ENCODE measurements at regions not wholly inside any gene's neighbourhood (a gene's known extent, or its start where the extent isn't known, plus 50 kb on each side); places are given as distances from the start of the nearest gene placed in this dataset.

DNA sequence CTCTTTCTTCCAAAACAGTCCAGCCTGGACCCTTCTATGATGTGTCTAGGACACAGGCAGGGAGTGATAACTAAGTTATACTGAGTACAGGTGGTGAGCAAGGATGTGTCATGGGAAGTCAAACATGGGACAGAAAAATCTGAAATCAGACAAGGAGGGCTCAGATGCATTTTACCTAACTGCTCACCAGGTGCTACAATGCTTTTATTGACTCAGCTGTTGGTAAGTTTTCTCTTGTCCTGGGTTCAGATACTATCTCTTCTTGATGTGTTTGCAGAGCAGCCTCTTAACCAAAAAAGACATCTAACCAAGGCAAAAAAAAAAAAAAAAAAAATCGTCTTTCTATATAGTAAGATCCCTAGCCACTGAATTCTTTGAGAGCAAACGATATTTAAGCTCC lies 378.6 kb downstream of the VPS13C start:
- no peak overlapping the region for H2BK15ac ChIP-seq (ENCODE audit: low read depth, low read length)
- H3K9ac ChIP-seq (ENCODE audit: low read depth, low read length), result no peak overlapping the region
- TF ChIP-seq SMC3 (IDR thresholded peaks at IDR 0.05; ENCODE audit: low read depth, low read length) (no peak), MXI1 (IDR thresholded peaks at IDR 0.05; ENCODE audit: borderline replicate concordance, low read depth, low read length) (no peak), MAFK (IDR thresholded peaks at IDR 0.05; ENCODE audit: low read depth, low read length) (no peak), FOS (IDR thresholded peaks at IDR 0.05; ENCODE audit: low read depth, low read length) (no peak), RAD21 (IDR thresholded peaks at IDR 0.05; ENCODE audit: low read length) (no peak), CHD1 (IDR thresholded peaks at IDR 0.05; ENCODE audit: low read depth, low read length) (no peak), CEBPB (IDR thresholded peaks at IDR 0.05; ENCODE audit: low read depth, low read length) (no peak), POLR2A (IDR thresholded peaks at IDR 0.05; ENCODE audit: low read depth, low read length) (no peak), NFE2L2 (IDR thresholded peaks at IDR 0.05; ENCODE audit: low read depth, low read length) (no peak), RFX5 (IDR thresholded peaks at IDR 0.05; ENCODE audit: low read depth, low read length) (no peak)
- H2AFZ ChIP-seq (replicated peaks; ENCODE audit: low read length, poor library complexity), result no peak overlapping the region
- no peak overlapping the region for H2BK5ac ChIP-seq (ENCODE audit: low read depth, low read length, poor library complexity, severe bottlenecking)
- no peak overlapping the region for H2AK9ac ChIP-seq (replicated peaks; ENCODE audit: low read depth, low read length, poor library complexity)
- no peak overlapping the region for H3K4ac ChIP-seq (ENCODE audit: low read depth, low read length)
- intact Hi-C loops (cut with micrococcal nuclease) (no loop called here), dilution Hi-C loops (cut with HindIII; ENCODE audit: low sequenced_read_pairs, unreplicated experiment) (no loop called here), in situ Hi-C loops (cut with MboI; ENCODE audit: low sequenced_read_pairs) (no loop called here)
- no peak for ATAC-seq (ENCODE audit: low read depth)
- H2BK120ac ChIP-seq (ENCODE audit: low read depth, low read length), result no peak overlapping the region
- no peak overlapping the region for H3K18ac ChIP-seq (ENCODE audit: low read depth, low read length)
- H4K8ac ChIP-seq (ENCODE audit: low read depth in 2 of 2, low read length in 2 of 2), result no peak overlapping the region
- H4K5ac ChIP-seq (ENCODE audit: low read depth, low read length), result no peak overlapping the region
- no peaks in the 10 kb centered on the region for H4K20me1 ChIP-seq (ENCODE audit: insufficient read depth, low read length)
- no peak for DNase-seq
- no TSS peak for BruUV-seq (replicated peaks)
- no peaks in the 10 kb centered on the region for H3K36me3 ChIP-seq (ENCODE audit: control insufficient read depth, insufficient read depth, low read length)
- no peaks in the 10 kb centered on the region for H3K9me1 ChIP-seq (ENCODE audit: insufficient read depth, low read length)
- H3K4me2 ChIP-seq (ENCODE audit: low read depth, low read length), result no peak overlapping the region
- ChIA-PET POLR2A (ENCODE audit: unreplicated experiment) (no interaction called here), CTCF (no interaction called here)
- H3K14ac ChIP-seq (replicated peaks; ENCODE audit: low read depth, low read length), result no peak overlapping the region
- WGBS, 2 experiments (ENCODE audit: extremely low coverage in 2 of 2, insufficient read length in 1 of 2), result no CpG with 5 or more reads among the region's 2 CpGs
- no peaks in the 10 kb centered on the region for H3K4me1 ChIP-seq (ENCODE audit: control insufficient read depth, insufficient read depth, low read length)
- H2BK20ac ChIP-seq (ENCODE audit: low read depth, low read length), result no peak overlapping the region
- H3K27me3 ChIP-seq (ENCODE audit: control insufficient read depth, insufficient read depth, low read length), result no peaks in the 10 kb centered on the region
- no peak overlapping the region for H3K4me3 ChIP-seq (ENCODE audit: insufficient read depth, low read depth, low read length)
- H3K9me3 ChIP-seq (ENCODE audit: control insufficient read depth, insufficient read depth, low read length), result no peaks in the 10 kb centered on the region
- no peak overlapping the region for H4K91ac ChIP-seq (ENCODE audit: insufficient read depth, low read depth, low read length)
- no peaks in the 10 kb centered on the region for H3K79me1 ChIP-seq (ENCODE audit: low read depth in 1 of 2, low read length in 2 of 2)
- no peak overlapping the region for H3K56ac ChIP-seq (ENCODE audit: extremely low read depth, insufficient read depth, low read length)
- H3K23ac ChIP-seq (ENCODE audit: low read depth, low read length), result no peak overlapping the region
- no peak overlapping the region for H2AK5ac ChIP-seq (ENCODE audit: low read depth, low read length)
- H3K27ac ChIP-seq (ENCODE audit: insufficient read depth, low read length), result no peak overlapping the region
